ENCODE measurements at regions not wholly inside any gene's neighbourhood (a gene's known extent, or its start where the extent isn't known, plus 50 kb on each side); places are given as distances from the start of the nearest gene placed in this dataset.

DNA sequence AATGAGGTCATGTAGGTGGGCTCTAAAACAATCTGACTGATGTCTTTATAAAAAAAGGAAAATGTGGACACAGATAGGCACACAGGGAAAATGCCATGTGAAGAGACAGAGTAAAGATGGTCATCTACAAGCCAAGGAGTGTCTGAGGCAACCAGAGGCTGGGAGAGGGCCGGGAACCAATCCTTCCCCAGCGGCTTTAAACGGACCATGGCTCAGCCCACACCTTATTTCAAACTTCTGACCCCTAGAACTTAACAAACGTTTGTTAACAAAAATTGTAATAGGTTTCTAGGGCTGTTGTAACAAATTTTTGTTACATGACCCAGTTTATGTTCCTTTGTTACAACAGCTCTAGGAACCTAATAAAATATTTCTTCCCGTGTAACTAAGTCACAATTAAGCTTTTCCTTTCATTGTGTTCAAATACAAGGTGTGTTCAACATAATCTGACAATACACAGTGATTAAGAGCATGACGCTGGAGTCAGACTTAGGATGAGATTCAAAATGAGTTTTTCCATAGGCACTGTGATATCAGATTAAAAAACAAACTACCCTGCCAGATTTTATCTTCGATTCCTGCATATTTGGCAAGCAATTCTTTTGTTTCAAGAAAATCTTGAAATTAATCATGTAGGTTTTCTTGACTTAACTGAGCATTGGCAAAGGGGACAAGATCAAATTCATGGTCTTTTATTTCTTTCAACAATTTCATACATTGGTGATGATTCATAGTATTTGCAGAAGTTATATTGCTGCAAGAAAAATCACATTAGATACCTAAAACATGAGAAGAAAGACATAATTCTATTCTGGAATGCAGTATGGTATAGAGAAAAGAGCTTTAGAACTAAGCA lies 169.5 kb upstream of the RIPOR2 start:
- no peak overlapping the region for H2AFZ ChIP-seq (replicated peaks)
- H3K36me3 ChIP-seq = no peaks in the 10 kb centered on the region
- Mint-ChIP-seq H3K9me3 (no peaks in the 10 kb centered on the region), H3K4me3 (no peak overlapping the region), H3K27me3 (ENCODE audit: insufficient read depth, low read depth) (no peaks in the 10 kb centered on the region), H3K36me3 (no peaks in the 10 kb centered on the region), H3K4me1 (peaks cover 12% of the 10 kb centered on the region), H3K27ac (no peak overlapping the region)
- no peak overlapping the region for H3K9ac ChIP-seq
- no peaks in the 10 kb centered on the region for H3F3A ChIP-seq (ENCODE audit: low read depth)
- no peak overlapping the region for H3K4me2 ChIP-seq
- DNase-seq (ENCODE audit: low spot score) = no peak
- peaks cover 7% of the 10 kb centered on the region for H3K4me1 ChIP-seq
- no peaks in the 10 kb centered on the region for H3K27me3 ChIP-seq
- H3K27ac ChIP-seq = no peak overlapping the region
- TF ChIP-seq EZH2 (IDR thresholded peaks at IDR 0.05) = no peak
- TF ChIP-seq, protein P1, sequence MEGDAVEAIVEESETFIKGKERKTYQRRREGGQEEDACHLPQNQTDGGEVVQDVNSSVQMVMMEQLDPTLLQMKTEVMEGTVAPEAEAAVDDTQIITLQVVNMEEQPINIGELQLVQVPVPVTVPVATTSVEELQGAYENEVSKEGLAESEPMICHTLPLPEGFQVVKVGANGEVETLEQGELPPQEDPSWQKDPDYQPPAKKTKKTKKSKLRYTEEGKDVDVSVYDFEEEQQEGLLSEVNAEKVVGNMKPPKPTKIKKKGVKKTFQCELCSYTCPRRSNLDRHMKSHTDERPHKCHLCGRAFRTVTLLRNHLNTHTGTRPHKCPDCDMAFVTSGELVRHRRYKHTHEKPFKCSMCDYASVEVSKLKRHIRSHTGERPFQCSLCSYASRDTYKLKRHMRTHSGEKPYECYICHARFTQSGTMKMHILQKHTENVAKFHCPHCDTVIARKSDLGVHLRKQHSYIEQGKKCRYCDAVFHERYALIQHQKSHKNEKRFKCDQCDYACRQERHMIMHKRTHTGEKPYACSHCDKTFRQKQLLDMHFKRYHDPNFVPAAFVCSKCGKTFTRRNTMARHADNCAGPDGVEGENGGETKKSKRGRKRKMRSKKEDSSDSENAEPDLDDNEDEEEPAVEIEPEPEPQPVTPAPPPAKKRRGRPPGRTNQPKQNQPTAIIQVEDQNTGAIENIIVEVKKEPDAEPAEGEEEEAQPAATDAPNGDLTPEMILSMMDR (IDR thresholded peaks at IDR 0.05) = no peak
- TF ChIP-seq EZH2phosphoT487 (IDR thresholded peaks at IDR 0.05) = no peak
- no peak overlapping the region for H3K4me3 ChIP-seq
- H4K20me1 ChIP-seq (ENCODE audit: low read depth) = no peaks in the 10 kb centered on the region
- no peaks in the 10 kb centered on the region for H3K9me3 ChIP-seq (ENCODE audit: low read depth)
- H3K79me2 ChIP-seq (ENCODE audit: low read depth) = no peaks in the 10 kb centered on the region

DNA sequence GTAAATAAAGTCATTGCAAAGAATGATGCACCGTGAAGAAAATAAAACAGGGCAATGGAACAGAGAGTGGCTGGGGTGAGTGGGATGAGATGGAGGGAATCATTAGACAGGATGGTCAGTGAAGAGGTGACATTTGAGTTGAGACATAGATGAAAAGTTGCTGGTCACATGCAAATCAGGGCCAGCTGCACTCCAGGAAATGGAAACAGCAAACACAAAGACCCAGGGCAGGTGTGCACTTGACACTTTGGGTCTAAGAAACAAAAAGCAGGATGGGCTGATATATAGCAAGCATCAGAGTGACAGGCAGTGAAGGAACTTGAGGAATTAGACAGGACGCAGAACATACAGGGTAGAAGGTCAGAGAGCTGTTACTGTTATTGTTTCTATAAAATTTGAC lies 171.5 kb upstream of the RIPOR2 start:
- no peak overlapping the region for H3K27ac Mint-ChIP-seq
- no peak overlapping the region for H3K9ac ChIP-seq
- no peaks in the 10 kb centered on the region for H3K79me2 ChIP-seq (ENCODE audit: low read depth)
- no peak overlapping the region for H2AFZ ChIP-seq (replicated peaks)
- H3K9me3 ChIP-seq (ENCODE audit: low read depth) = no peaks in the 10 kb centered on the region
- H3K9me3 Mint-ChIP-seq = no peaks in the 10 kb centered on the region
- H3K27me3 ChIP-seq = no peaks in the 10 kb centered on the region
- H3K4me1 Mint-ChIP-seq = peaks cover 12% of the 10 kb centered on the region
- H3F3A ChIP-seq (ENCODE audit: low read depth) = no peaks in the 10 kb centered on the region
- no peaks in the 10 kb centered on the region for H4K20me1 ChIP-seq (ENCODE audit: low read depth)
- H3K4me1 ChIP-seq = peaks cover 7% of the 10 kb centered on the region
- TF ChIP-seq EZH2 (IDR thresholded peaks at IDR 0.05) (no peak), EZH2phosphoT487 (IDR thresholded peaks at IDR 0.05) (no peak)
- TF ChIP-seq, protein P1 (IDR thresholded peaks at IDR 0.05) = no peak
- no peak for DNase-seq (ENCODE audit: low spot score)
- no peak overlapping the region for H3K4me3 Mint-ChIP-seq
- H3K27me3 Mint-ChIP-seq (ENCODE audit: insufficient read depth, low read depth) = no peaks in the 10 kb centered on the region
- no peak overlapping the region for H3K4me3 ChIP-seq
- H3K36me3 Mint-ChIP-seq = no peaks in the 10 kb centered on the region
- H3K27ac ChIP-seq = no peak overlapping the region
- H3K4me2 ChIP-seq = no peak overlapping the region
- H3K36me3 ChIP-seq = no peaks in the 10 kb centered on the region

DNA sequence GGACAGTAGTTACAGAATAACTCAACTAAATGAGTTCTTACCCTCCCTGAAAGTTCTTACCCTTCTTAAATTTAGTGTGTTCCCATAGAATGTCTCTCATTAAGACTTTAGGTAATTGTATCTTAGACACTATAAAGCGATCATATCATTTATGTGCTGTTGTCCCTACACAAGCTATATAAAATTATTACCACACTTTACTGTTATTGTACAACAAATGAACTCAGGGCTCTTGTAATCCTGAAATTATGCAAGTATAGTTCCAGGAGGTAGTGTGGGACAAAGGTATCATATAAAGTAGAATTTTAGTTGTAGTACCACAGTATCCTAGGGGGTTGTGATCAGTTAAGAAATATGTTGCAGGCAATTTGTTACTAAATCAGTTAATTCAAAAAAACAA lies 167.4 kb upstream of the CARMIL1 start:
- no peak overlapping the region for H3K27ac Mint-ChIP-seq
- H3K9me3 Mint-ChIP-seq = no peaks in the 10 kb centered on the region
- no peaks in the 10 kb centered on the region for H3K27me3 Mint-ChIP-seq (ENCODE audit: insufficient read depth, low read depth)
- Histone ChIP-seq H4K20me1 (ENCODE audit: low read depth) (no peaks in the 10 kb centered on the region), H3K79me2 (ENCODE audit: low read depth) (no peaks in the 10 kb centered on the region), H3K4me2 (no peak overlapping the region), H2AFZ (replicated peaks) (no peak overlapping the region), H3K4me3 (no peak overlapping the region), H3K9me3 (ENCODE audit: low read depth) (no peaks in the 10 kb centered on the region), H3K27me3 (no peaks in the 10 kb centered on the region), H3K9ac (no peak overlapping the region), H3K4me1 (no peaks in the 10 kb centered on the region), H3F3A (ENCODE audit: low read depth) (no peaks in the 10 kb centered on the region), H3K27ac (no peak overlapping the region), H3K36me3 (no peaks in the 10 kb centered on the region)
- H3K4me1 Mint-ChIP-seq = no peaks in the 10 kb centered on the region
- DNase-seq (ENCODE audit: low spot score) = no peak
- H3K36me3 Mint-ChIP-seq = no peaks in the 10 kb centered on the region
- TF ChIP-seq, protein P1 (IDR thresholded peaks at IDR 0.05) = no peak
- TF ChIP-seq EZH2 (IDR thresholded peaks at IDR 0.05) (no peak), EZH2phosphoT487 (IDR thresholded peaks at IDR 0.05) (no peak)
- H3K4me3 Mint-ChIP-seq = no peak overlapping the region

All from neural progenitor cell (in vitro differentiated cells).